C4-2B (cell line): ENCODE measurements at regions not wholly inside any gene's neighbourhood (a gene's known extent, or its start where the extent isn't known, plus 50 kb on each side); places are given as distances from the start of the nearest gene placed in this dataset.

Experiments
- H3K27ac ChIP-seq: fragments of 450-650 bp; 2 replicates; pipeline ENCODE4 v1.5.1; 2017
- CTCF ChIP-seq: fragments of 450-650 bp; conservative IDR thresholded peaks from 2 replicates; pipeline ENCODE4 v1.5.1; 2017; ENCODE audit warnings: mild to moderate bottlenecking
- ZFX ChIP-seq: fragments of 450-650 bp; IDR thresholded peaks from 2 replicates; pipeline ENCODE4 v1.6.1; 2017

DNA sequence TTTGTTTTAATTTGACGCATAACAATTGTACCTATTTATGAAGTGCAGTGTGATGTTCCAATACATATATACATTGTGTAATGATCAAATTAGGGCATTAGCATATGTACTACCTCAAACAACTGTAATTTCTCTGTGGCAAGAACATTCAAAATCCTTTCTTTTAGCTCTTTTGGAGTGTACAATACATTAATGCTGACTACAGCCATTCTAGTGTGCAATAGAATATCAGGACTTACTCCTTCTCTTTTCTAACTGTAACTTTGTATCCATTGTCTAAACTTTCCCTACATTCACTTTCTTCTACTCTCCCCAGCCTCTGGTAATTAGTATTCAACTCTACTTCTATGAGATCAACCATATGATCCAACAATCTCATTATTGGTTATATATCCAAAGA, 1177.4 kb downstream of the KCNT2 start:
- TF ChIP-seq ZFX (no peak), CTCF (no peak)
- no peak overlapping the region for H3K27ac ChIP-seq

DNA sequence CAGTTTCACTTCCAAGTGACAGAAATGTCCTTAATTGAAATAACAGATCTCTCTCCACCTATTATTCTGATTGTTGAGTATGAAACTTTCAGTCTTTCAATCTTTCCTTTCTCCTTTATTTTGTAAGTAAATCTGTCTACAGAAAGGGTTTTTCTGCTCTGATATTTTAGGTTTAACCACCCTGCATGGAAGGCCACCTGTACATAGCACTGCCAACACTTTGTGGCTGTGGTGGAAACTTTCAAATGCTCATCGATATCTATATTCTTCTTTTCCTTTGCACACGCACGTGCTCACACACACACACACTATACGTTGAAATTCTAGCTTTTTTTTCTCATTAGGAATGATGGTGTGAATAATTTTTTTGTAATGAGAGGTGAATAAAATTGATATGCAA, 1179.3 kb downstream of the KCNT2 start:
- TF ChIP-seq ZFX (no peak), CTCF (no peak)
- H3K27ac ChIP-seq: no peak overlapping the region

GRCh38 chr1:195415584-195415983, 1192.7 kb downstream of the KCNT2 start:
- TF ChIP-seq ZFX (no peak), CTCF (no peak)
- H3K27ac ChIP-seq: no peak overlapping the region

- TF ChIP-seq ZFX: no peak
- TF ChIP-seq CTCF: no peak
These were observed 1213.7 kb downstream of the KCNT2 start for GRCh38 chr1:195394567-195394966.

GRCh38 chr1:195376190-195376589, 1232.0 kb downstream of the KCNT2 start:
- TF ChIP-seq CTCF (peak; percentile 46), ZFX (no peak)
- no peak overlapping the region for H3K27ac ChIP-seq

More at GRCh38 chr1:195394567-195394966, 1213.7 kb downstream of the KCNT2 start:
- no peak overlapping the region for H3K27ac ChIP-seq

- TF ChIP-seq CTCF (no peak), ZFX (no peak)
- H3K27ac ChIP-seq: no peak overlapping the region
These were observed 1234.4 kb downstream of the KCNT2 start for GRCh38 chr1:195373856-195374255.

DNA sequence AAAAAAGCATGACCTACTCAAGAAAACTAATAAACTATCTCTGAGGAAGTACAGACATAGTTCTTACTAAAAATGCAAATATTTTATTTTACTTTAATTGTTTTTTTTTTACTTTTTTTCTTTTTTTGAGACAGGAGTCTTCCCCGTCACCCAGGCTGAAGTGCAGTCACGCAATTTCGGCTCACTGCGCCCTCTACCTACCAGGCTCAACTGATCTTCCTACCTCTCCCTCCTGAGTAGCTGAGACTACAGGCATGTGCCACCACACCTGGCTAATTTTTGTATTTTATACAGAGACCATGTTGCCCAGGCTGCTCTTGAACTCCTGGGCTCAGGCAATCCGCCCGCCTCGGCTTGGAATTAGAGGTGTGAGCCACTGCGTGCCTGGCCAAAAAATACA, 1263.1 kb downstream of the KCNT2 start:
- peak; percentile 73 for TF ChIP-seq CTCF
- TF ChIP-seq ZFX: no peak
- H3K27ac ChIP-seq: no peak overlapping the region
